ENCODE measurements at regions not wholly inside any gene's neighbourhood (a gene's known extent, or its start where the extent isn't known, plus 50 kb on each side); places are given as distances from the start of the nearest gene placed in this dataset.
A peak's percentile ranks its signal among the peaks of the same experiment; 100 is the strongest.

- no peak for ATAC-seq
Observed at GRCh38 chr3:23094412-23094811, 108.7 kb upstream of the UBE2E2 start.

GRCh38 chr3:23094890-23095462 is 108.2 kb upstream of the UBE2E2 start:
- H3K9me3 ChIP-seq: no peaks in the 10 kb centered on the region
- no peaks in the 10 kb centered on the region for H3K36me3 ChIP-seq (ENCODE audit: low read depth)
- no peak for DNase-seq
- TF ChIP-seq, protein P1, sequence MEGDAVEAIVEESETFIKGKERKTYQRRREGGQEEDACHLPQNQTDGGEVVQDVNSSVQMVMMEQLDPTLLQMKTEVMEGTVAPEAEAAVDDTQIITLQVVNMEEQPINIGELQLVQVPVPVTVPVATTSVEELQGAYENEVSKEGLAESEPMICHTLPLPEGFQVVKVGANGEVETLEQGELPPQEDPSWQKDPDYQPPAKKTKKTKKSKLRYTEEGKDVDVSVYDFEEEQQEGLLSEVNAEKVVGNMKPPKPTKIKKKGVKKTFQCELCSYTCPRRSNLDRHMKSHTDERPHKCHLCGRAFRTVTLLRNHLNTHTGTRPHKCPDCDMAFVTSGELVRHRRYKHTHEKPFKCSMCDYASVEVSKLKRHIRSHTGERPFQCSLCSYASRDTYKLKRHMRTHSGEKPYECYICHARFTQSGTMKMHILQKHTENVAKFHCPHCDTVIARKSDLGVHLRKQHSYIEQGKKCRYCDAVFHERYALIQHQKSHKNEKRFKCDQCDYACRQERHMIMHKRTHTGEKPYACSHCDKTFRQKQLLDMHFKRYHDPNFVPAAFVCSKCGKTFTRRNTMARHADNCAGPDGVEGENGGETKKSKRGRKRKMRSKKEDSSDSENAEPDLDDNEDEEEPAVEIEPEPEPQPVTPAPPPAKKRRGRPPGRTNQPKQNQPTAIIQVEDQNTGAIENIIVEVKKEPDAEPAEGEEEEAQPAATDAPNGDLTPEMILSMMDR (IDR thresholded peaks at IDR 0.05): no peak
- no peak overlapping the region for H3K4me3 ChIP-seq
- intact Hi-C loops (cut with DNase I, micrococcal nuclease): no loop called here
- ATAC-seq: peak; percentile 73
- H3K4me1 ChIP-seq (ENCODE audit: low read depth): no peaks in the 10 kb centered on the region

More at GRCh38 chr3:23094412-23094811, 108.7 kb upstream of the UBE2E2 start:
- no peaks in the 10 kb centered on the region for H3K36me3 ChIP-seq (ENCODE audit: low read depth)
- no peaks in the 10 kb centered on the region for H3K4me1 ChIP-seq (ENCODE audit: low read depth)
- TF ChIP-seq, protein P1 (IDR thresholded peaks at IDR 0.05): no peak
- H3K9me3 ChIP-seq: no peaks in the 10 kb centered on the region
- intact Hi-C loops (cut with DNase I, micrococcal nuclease): no loop called here
- no peak overlapping the region for H3K4me3 ChIP-seq
- no peak for DNase-seq

- intact Hi-C loops (cut with DNase I, micrococcal nuclease): no loop called here
- Histone ChIP-seq H3K4me1 (ENCODE audit: low read depth) (no peaks in the 10 kb centered on the region), H3K4me3 (no peak overlapping the region), H3K36me3 (ENCODE audit: low read depth) (no peaks in the 10 kb centered on the region), H3K9me3 (no peaks in the 10 kb centered on the region)
- ATAC-seq: no peak
- no peak for DNase-seq
- TF ChIP-seq, protein P1 (IDR thresholded peaks at IDR 0.05): no peak
Observed at GRCh38 chr3:23096041-23096440, 107.1 kb upstream of the UBE2E2 start.

- intact Hi-C loops (cut with DNase I, micrococcal nuclease): no loop called here
- no peak for ATAC-seq
Observed at GRCh38 chr3:23099021-23099420, 104.1 kb upstream of the UBE2E2 start.

DNA sequence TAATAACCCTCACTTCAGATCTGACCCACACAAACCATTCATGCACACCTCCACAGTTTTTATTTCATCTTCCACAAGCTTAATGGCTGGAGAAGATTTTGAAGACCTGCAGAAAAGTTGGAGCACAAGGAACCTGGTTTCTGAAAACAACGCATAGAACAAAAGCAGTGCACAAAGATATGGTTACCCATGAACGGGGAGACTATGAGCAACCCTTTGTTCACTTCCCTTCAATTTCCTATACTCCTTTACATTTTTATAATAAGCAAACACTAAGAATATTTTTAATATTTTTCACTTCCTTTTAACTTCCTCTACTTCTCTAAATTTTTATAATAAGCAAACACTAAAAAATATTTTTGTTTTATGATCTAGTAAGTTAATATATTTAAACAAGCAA is 103.5 kb upstream of the UBE2E2 start:
- no peaks in the 10 kb centered on the region for H3K36me3 ChIP-seq (ENCODE audit: low read depth)
- H3K4me3 ChIP-seq: no peak overlapping the region
- TF ChIP-seq, protein P1 (IDR thresholded peaks at IDR 0.05): no peak
- H3K9me3 ChIP-seq: no peaks in the 10 kb centered on the region
- no peaks in the 10 kb centered on the region for H3K4me1 ChIP-seq (ENCODE audit: low read depth)
- DNase-seq: no peak
- intact Hi-C loops (cut with DNase I, micrococcal nuclease): no loop called here
- no peak for ATAC-seq

More at GRCh38 chr3:23099021-23099420, 104.1 kb upstream of the UBE2E2 start:
- Histone ChIP-seq H3K4me1 (ENCODE audit: low read depth) (no peaks in the 10 kb centered on the region), H3K36me3 (ENCODE audit: low read depth) (no peaks in the 10 kb centered on the region), H3K9me3 (no peaks in the 10 kb centered on the region), H3K4me3 (no peak overlapping the region)
- TF ChIP-seq, protein P1 (IDR thresholded peaks at IDR 0.05): no peak
- no peak for DNase-seq

- TF ChIP-seq, protein P1 (IDR thresholded peaks at IDR 0.05): no peak
- no peak overlapping the region for H3K4me3 ChIP-seq
- DNase-seq (no peak), ATAC-seq (no peak)
- no peaks in the 10 kb centered on the region for H3K9me3 ChIP-seq
- H3K36me3 ChIP-seq (ENCODE audit: low read depth): no peaks in the 10 kb centered on the region
- intact Hi-C loops (cut with DNase I, micrococcal nuclease): no loop called here
- no peaks in the 10 kb centered on the region for H3K4me1 ChIP-seq (ENCODE audit: low read depth)
Observed at GRCh38 chr3:23100106-23100505, 103.0 kb upstream of the UBE2E2 start.

Data from mucosa of descending colon (tissue), 3 donors.